ENCODE measurements at regions not wholly inside any gene's neighbourhood (a gene's known extent, or its start where the extent isn't known, plus 50 kb on each side); places are given as distances from the start of the nearest gene placed in this dataset.

DNA sequence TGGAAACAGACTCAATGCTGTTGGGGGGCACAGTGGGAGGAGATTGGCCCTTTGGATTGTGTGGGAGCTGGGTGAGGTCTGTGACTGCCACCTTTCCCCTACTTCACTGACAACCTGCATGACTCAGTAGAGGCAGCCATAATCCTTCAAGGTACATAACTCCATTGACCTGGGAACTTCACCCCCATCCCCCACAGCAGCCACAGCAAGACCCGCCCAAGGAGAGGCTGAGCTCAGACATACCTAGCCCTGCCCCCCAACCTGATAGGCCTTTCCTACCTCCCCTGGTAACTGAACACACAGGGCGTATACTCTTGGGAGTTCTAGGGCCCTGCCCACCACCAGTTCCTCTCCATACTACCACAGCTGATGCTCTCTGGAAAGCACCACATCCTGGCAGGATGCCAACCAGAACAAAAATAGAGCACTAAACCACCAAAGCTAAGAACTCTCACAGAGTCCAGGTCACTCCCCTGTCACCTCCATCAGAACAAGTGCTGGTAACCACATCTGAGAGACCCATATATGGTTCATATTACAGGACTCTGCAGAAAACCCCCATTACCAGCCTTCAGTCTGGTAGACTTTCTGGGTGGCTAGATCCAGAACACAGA lies 703.9 kb downstream of the FSCB start:
- intact Hi-C loops (cut with DNase I; ENCODE audit: low total_unique reads) (no loop called here), in situ Hi-C loops (cut with MboI; ENCODE audit: low sequenced_read_pairs in 4 of 4) (no loop called here)
- Histone ChIP-seq H3K4me1 (no peaks in the 10 kb centered on the region), H3K9me3 (no peaks in the 10 kb centered on the region), H3K36me3 (no peaks in the 10 kb centered on the region), H3K4me3 (no peak overlapping the region), H3K27ac (no peak overlapping the region), H3K27me3 (no peaks in the 10 kb centered on the region)
- ATAC-seq (no peak), DNase-seq (no peak)
- TF ChIP-seq POLR2A (IDR thresholded peaks at IDR 0.05) (no peak), CTCF (IDR thresholded peaks at IDR 0.05 in 4 of 5, conservative IDR thresholded peaks at IDR 0.05 in 1 of 5) (no peak)

- ATAC-seq = no peak
- DNase-seq = no peak
- H3K36me3 ChIP-seq = no peaks in the 10 kb centered on the region
- no peaks in the 10 kb centered on the region for H3K9me3 ChIP-seq
- H3K27ac ChIP-seq = no peak overlapping the region
- H3K27me3 ChIP-seq = no peaks in the 10 kb centered on the region
- TF ChIP-seq CTCF (IDR thresholded peaks at IDR 0.05 in 4 of 5, conservative IDR thresholded peaks at IDR 0.05 in 1 of 5) (no peak), POLR2A (IDR thresholded peaks at IDR 0.05) (no peak)
- in situ Hi-C loops (cut with MboI; ENCODE audit: low sequenced_read_pairs in 4 of 4) = no loop called here
- H3K4me3 ChIP-seq = no peak overlapping the region
- intact Hi-C loops (cut with DNase I; ENCODE audit: low total_unique reads) = no loop called here
- no peaks in the 10 kb centered on the region for H3K4me1 ChIP-seq
Measured at GRCh38 chr14:43795600-43796228, 711.4 kb downstream of the FSCB start.

- H3K4me3 ChIP-seq = no peak overlapping the region
- in situ Hi-C loops (cut with MboI; ENCODE audit: low sequenced_read_pairs in 4 of 4) (no loop called here), intact Hi-C loops (cut with DNase I; ENCODE audit: low total_unique reads) (no loop called here)
- no peaks in the 10 kb centered on the region for H3K4me1 ChIP-seq
- H3K36me3 ChIP-seq = no peaks in the 10 kb centered on the region
- no peaks in the 10 kb centered on the region for H3K9me3 ChIP-seq
- TF ChIP-seq POLR2A (IDR thresholded peaks at IDR 0.05) (no peak), CTCF (IDR thresholded peaks at IDR 0.05 in 4 of 5, conservative IDR thresholded peaks at IDR 0.05 in 1 of 5) (no peak)
- DNase-seq (no peak), ATAC-seq (no peak)
- no peaks in the 10 kb centered on the region for H3K27me3 ChIP-seq
- no peak overlapping the region for H3K27ac ChIP-seq
Measured at GRCh38 chr14:43793579-43793978, 713.5 kb downstream of the FSCB start.

DNA sequence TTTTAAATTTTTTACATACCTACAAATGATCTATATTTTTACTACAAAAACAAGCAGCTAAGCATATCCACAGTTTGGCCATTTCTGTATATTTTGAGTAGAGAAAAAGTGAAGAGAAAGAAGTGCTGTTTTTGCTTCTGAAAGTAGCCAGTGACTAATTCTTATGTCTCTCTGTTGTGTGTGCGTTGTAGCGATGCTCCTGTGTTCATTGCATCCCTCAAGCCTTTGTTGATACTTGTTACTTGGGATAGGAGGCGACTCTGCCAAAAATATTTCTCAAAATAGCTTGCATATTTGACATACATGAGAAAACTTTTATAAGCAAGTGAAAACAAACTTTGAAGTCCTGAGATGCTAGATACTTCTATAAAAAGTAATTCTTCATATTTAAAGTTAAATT lies 714.1 kb downstream of the FSCB start:
- H3K27me3 ChIP-seq = no peaks in the 10 kb centered on the region
- no peaks in the 10 kb centered on the region for H3K36me3 ChIP-seq
- DNase-seq = no peak
- H3K27ac ChIP-seq = no peak overlapping the region
- intact Hi-C loops (cut with DNase I; ENCODE audit: low total_unique reads) (no loop called here), in situ Hi-C loops (cut with MboI; ENCODE audit: low sequenced_read_pairs in 4 of 4) (no loop called here)
- H3K4me1 ChIP-seq = no peaks in the 10 kb centered on the region
- ATAC-seq = no peak
- H3K4me3 ChIP-seq = no peak overlapping the region
- H3K9me3 ChIP-seq = no peaks in the 10 kb centered on the region
- TF ChIP-seq POLR2A (IDR thresholded peaks at IDR 0.05) (no peak), CTCF (IDR thresholded peaks at IDR 0.05 in 4 of 5, conservative IDR thresholded peaks at IDR 0.05 in 1 of 5) (no peak)

- H3K27me3 ChIP-seq = no peaks in the 10 kb centered on the region
- intact Hi-C loops (cut with DNase I; ENCODE audit: low total_unique reads) (no loop called here), in situ Hi-C loops (cut with MboI; ENCODE audit: low sequenced_read_pairs in 4 of 4) (no loop called here)
- TF ChIP-seq POLR2A (IDR thresholded peaks at IDR 0.05) (no peak), CTCF (IDR thresholded peaks at IDR 0.05 in 4 of 5, conservative IDR thresholded peaks at IDR 0.05 in 1 of 5) (no peak)
- no peaks in the 10 kb centered on the region for H3K4me1 ChIP-seq
- no peaks in the 10 kb centered on the region for H3K36me3 ChIP-seq
- no peak overlapping the region for H3K4me3 ChIP-seq
- DNase-seq (no peak), ATAC-seq (no peak)
- no peaks in the 10 kb centered on the region for H3K9me3 ChIP-seq
- H3K27ac ChIP-seq = no peak overlapping the region
Measured at GRCh38 chr14:43790681-43791080, 716.4 kb downstream of the FSCB start.

All from gastrocnemius medialis (tissue), 4 donors.